HG02884 (cell line): ENCODE measurements at regions not wholly inside any gene's neighbourhood (a gene's known extent, or its start where the extent isn't known, plus 50 kb on each side); places are given as distances from the start of the nearest gene placed in this dataset.

Experiments used
- ATAC-seq: cut with Tn5 transposase; IDR thresholded peaks from one replicate; pipeline ENCODE4 v1.9.1; 2021; ENCODE audit warnings: mild to moderate bottlenecking, moderate library complexity; ENCODE audit not compliant: unreplicated experiment

DNA sequence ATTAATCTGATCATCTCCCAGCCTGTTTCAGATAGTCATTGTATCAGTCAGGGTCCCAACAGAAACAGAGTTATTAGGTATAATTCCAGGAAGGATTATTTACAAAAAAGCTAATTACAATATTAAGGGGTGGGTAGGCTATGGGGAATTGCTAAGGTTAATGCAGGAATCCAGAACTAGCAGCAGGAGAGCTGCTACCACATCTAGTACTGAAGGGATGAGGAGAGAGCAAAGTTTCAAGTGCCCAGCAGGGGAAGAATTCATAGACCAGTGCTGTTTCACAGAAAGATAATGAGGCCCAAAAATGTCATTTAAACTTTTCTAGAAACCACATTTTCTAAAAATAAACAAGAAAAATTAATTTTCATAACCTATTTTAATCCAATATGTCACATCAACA lies 284.2 kb downstream of the HACE1 start:
- no peak for ATAC-seq

DNA sequence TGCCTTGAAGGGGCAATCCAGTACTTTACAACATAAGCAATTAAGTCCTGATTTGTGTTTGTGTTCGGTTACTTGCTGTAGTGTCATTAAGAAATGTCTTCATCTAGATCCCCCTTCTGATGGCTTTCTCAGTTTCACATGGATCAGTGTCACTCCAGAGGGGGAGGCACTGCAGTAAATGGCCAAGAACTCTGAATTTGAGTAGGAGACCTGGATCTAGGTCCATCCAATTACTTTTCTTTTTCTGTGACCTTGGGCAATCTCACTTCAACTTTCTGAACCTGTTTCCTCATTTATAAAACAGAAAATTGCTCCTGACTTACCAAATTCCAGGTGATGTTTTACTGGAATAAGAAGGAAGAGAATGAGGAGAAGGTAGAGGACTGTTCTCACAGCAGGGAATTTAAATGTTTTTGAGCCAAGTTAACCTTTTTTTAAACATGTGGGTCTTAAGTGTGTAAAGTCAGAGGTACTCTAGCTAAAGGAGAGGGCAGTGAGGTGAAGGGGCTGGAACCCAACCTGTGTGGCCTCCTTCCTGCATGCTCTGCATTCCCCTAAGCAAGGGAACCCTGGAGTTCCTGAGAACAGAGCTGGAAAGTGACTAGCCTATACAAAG lies 285.5 kb downstream of the HACE1 start:
- ATAC-seq: no peak

DNA sequence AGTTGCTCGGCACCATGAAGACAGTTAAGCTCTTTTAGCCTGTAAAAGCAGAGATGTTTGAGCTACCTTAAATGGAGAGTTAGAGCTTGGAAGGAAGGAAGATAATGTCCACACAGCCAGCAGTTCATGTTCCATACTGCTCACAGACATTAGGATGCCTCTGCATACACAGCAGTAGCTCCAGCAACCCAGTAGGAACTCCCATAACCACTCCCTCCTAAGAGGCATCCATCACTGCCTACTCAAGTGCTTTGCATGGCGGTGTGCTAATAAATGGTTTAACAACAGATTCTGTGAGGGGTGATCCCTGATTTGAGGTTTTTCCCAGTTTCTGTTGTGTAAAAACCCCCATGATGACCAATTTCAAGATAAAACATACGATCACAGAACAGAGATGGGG lies 286.4 kb downstream of the HACE1 start:
- ATAC-seq: no peak

DNA sequence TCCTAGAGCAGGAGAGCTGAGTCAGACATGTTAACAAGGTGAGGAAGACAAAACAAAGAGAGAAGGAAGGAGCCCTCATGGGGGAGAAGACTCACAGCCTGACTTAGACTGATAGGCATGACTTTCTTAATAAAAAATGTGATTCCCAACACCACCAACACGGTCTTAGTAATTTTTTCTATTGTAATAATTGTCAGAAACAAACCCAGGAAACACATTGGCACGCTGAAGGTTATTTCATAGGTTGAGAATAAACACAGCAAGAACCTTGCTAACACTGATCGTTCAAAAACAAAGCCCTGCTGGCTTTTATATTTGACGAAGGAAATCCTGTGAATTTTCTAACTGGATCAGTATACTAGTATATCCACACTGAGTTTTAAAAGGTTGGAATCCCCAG lies 286.8 kb downstream of the HACE1 start:
- ATAC-seq: no peak

DNA sequence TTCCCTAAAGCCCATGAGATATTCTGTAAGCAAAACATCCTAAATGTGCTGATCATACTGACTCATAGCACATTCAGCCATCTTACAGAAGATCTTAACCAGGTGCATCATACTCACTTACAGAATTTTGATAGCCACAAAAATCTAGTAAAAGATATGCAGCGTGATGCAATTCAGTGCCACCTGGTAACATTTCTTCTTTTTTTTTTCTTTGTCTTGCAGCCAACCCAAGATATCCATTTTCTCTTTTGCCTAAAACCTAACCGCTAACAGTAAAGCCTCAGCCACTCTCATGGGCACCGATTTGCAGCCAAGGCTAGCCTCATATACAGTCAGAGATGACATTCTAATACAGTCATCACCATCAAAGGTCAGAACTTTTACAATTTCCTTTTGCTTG lies 293.3 kb downstream of the HACE1 start:
- no peak for ATAC-seq

DNA sequence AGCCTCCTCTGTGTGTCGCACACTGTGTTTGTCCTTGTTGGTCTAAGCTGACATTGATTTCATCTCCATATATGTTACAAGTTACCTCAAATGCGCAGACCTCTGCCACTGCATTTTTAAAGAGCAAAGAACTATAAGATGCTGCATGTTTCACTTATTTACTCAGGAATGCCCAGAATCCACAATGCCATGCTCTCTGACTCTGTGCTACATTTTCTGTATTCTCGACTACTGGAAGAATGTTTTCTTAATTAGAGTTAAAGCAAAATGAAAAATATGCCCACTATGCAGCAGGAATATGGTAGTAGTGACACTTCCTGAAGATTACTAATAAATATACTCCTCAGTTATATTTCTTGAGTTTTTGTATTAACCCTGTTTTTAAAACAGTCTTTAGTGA lies 296.4 kb downstream of the HACE1 start:
- ATAC-seq: no peak

DNA sequence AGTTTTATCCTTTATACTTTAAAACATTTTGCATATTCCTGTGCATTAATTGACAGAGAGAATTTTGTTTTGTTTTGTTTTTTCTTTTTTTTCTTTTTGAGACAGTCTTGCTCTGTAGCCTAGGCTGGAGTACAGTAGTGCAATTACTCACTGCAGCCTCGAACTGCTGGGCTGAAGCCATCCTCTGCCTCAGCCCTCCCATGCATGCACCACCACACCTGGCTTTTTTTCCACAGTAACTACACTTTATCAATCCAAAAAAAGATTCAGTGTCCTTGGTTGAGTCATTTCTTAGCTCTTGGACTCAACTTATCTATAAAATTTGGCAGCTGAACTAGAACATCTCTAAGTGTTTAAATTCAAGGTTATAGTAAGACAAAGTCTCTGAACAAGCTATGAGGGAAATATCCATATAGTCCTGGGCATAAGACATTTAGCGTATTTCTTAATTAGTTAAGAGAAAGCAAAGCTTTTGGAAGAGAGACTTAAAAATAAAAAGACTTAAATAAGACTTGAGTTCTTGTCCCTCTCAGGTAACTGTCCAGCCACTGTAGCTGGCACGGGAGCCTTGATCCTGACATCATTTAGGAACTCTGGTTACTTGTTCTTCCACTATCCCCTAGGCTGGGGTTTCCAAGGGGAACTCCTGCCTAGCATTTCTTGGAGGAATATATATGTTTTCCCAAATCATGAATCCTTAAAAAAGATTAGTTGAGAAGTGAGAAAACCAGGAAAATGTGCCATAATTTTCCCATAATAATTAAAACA lies 300.1 kb downstream of the HACE1 start:
- ATAC-seq: no peak

DNA sequence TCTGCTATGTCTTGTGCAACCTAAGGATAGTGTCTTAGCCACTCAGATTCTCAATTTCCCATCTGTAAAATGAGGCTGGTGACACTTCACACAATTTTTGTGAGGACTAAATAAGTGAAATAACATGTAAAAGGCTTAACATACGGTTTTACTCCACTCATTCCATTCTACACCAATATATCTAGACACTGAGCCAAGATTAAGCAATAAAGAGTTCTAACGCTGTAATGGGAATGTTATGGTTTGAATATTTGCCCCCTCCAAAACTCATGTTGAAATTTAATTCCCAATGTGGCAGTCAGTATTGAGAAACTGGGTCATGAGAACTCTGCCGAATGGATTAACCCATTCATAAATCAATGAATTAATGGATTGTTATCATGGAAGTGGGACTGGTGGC lies 301.0 kb downstream of the HACE1 start:
- no peak for ATAC-seq

DNA sequence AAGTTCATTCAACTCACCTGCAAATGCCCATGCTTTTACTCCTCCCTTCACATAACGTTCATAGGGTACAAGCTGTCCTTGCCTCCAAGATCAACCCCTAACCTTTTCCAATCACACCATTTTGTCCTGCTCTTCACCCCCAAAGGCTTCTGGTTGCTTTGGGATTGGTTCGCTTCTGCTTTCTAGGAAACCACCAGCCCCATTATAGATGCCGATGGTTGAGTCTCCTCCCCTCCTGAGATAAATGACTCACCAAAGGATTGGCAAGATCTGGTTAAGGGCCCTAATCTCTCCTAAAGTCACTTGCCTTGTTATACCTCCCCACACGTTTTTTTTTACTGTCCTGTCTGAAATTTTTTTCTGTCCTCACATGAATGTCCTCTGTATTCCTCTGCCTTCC lies 311.4 kb downstream of the HACE1 start:
- ATAC-seq: no peak

DNA sequence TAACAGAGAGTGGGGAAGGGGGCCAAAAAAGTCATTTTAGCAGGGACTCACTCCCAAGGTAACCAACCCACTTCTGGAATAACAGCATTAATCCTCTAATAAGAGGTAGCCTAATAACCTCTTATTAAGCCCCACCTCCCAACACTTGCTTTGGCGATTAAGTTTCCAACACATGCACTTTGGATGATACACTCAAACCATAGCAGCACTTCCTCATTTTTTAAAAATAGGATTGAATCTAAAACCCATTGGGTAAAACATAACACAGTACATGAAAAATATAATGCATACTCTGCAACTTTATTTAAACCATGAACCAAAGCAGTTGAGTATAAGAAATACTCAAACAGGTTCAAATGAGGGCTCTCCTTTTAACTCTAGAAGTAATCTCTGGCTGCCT lies 318.3 kb downstream of the HACE1 start:
- ATAC-seq: no peak

DNA sequence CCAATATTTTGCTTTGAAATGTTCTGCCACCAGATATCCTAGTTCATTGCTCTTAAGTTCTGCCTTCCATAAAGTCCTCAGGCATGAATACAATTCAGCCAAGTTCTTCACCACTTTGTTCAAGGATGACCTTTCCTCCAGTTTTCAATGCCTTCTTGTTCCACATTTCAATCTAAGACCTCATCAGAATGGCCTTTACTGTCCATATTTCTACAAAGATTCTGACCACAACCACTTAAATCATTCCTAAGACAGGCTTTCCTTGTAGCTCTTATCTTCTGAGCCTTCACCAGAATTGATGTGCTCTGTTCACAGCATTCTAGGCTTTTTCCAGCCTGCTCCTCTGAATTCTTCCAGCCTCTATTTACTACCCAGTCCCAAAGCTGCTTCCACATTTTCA lies 319.0 kb downstream of the HACE1 start:
- ATAC-seq: no peak

DNA sequence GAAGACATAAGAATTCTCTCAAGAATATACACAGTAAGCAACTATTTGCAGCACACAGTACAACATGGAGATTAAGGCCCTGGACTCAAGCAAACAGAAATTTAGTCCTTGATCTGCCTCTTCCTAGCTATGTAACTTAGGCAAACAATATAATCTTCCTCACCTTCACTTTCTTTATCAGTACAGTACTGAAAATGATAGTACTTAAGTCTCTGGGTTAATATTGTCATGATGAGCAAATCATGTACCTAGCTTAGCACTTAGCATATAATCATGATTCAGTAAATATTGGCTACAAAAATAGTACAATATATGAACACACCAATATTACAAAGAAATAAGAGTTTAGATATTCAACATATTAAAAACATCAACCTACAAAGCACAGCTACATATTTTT lies 320.5 kb downstream of the HACE1 start:
- ATAC-seq: no peak

DNA sequence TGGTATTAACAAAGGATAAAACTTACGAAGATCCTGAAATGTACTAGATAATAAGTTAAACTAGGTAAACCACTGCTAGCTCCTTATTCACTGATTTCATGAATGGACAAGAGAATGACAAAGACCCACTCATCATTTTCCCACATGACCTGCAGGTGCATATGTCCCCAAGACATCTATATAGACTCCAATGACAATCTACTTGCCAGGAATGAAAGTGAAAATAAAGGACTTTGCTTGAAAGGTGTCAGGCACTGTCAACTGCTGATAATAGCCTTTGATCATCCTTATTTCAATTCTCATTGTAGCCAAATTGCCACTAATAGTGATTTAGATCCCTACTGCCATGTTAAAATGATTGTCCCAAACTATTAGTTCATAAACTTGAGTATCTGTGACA lies 321.8 kb downstream of the HACE1 start:
- no peak for ATAC-seq

DNA sequence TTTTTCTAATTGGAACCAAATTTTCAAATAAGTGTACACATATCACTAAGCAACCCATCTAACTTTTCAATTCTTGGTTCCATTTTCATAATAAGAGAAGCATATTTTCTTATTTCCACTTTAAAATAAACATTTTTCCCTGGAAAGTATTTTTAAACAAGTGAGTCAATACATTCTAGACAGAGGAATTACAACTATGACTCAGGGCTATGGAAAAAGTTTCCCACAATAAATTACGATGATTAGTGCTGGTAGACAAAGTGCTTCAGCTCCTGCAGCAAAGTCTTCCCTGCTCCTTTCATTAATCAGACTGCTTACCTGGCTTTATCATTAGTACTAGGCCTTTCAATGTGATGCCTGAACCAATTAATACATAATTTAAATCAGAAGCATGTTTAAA lies 322.5 kb downstream of the HACE1 start:
- no peak for ATAC-seq

DNA sequence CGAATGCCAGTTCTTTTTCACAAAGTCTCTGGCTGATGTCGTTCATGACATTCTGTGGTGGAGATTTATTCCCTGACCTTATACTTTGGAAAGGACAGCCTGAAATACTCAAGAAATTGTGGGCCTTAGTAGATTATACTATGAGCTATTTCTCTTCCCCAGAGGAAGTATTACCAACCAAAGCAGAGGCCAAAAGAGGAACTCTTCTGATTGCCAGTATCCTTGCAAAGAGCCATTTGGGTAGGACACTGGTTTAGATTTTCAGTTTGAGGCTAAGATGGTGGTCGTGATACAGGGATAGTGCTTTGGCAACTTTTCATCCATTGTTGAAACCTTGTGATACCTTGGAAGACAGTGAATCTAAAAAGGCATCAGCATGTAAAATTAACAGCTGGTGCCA lies 327.3 kb downstream of the HACE1 start:
- no peak for ATAC-seq

DNA sequence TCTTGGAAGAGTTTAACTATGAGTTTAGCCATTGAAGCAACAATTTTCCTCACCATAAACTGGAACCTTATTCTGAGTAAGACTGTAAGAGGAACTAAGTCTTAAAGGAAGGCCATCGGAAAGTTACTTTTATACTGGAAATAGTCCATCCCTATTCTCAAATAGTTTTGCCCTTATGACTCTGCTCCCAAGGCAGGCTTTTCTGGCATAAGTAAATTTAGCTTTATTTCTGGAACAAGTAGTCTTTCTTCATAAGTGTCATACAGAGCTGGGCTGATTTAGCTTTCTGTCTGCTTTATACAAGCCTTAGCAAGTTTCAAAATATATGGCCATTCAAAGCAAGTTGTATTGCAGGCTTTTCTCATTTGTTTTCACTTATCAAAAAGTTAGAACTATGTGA lies 328.1 kb downstream of the HACE1 start:
- ATAC-seq: no peak

DNA sequence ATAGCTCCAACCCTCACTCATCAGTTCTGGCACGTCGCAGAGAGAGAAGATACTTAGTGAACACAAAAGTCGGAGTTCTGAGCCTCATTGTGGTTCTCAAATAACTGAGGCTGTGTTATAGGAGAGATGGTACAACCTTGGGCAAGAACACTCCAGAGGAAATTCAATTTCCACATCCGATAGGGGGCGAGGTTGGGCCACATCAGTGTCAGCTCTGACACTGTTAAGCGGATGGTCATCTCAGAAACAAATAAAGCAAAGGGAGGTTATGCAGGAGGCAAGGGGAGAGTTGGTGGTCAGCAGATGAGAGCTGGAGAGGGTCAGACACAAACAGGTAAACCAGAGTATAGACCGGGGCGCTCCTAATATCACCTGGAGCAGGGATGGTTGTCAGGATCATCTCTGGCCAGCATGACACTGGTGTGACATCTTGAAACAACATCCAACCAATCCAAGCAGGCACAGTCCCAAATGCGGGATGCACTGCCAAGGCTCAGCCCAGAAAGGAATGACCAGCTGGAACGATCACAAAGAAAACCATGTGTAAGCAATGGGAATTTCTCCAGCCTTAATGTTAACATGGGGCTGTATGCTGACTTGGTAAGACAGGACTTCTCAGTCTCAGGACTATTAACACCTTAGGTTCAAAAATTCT lies 331.8 kb downstream of the HACE1 start:
- no peak for ATAC-seq

DNA sequence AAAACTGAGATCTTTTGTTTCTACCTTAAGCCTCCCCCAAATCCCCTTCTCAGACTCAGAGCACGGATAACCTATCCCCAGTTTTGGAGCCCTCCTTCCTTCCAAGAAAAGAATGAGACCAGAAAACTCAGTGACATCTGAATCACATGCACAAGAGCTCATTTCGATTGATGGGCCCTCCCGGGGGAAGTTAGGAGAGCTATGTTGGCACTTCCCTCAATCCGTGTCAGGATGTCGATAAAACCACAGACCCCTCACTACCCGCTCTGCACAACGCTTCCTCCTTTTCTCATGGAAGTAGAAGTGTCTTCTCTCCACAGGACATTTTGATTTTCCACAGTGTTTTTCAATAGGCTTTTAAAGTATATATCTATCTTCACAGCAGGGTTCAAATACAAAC lies 332.4 kb downstream of the HACE1 start:
- ATAC-seq: no peak

DNA sequence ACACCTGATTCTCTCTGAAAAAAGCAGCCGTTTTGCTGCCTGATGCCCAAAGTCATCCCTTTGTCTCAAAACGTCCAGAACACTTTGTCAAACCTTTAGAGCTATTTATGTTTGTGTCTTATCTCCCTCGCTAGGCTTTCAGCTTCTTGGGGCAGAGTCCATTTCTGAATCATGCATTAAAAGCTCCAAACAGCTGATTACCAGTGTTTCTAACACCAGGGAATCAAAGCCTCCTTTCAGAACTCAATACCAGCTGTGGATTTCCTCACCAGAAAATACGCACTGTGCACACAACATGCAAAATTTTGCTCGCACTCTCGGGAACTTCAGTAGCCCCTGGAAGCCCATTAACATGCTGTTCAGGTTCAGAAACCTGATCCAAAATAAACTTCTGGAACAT lies 333.3 kb downstream of the HACE1 start:
- no peak for ATAC-seq

DNA sequence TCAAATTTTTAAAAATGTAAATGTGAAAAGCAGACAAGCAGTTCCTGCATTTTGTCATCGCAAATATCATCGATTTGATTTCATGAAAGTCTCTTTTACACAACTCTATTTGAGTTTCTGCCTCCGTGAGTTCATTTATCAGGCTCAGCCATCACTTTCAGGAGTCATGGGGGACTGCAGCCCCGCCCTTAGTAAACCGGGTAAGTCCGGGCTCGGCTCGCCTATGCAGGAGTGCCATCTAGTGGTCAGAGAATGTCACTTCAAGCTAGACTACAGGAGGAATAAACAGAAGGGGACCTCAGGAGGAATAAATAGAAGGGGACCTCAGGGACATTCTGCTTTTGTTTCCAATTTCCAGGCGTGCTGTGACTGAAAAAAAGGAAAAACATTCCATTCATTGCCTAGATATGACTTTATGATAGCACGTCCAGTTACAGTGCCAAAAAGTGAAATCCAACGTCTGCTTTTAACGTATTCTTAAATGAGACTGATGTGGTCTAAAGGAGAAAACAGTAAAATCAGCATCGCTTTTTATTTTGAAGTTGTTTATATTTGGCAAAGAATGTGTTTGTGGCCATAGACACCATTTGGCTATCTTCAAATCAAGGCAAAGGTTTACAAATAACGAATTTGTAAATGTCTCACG lies 333.9 kb downstream of the HACE1 start:
- peak; percentile 99 for ATAC-seq

DNA sequence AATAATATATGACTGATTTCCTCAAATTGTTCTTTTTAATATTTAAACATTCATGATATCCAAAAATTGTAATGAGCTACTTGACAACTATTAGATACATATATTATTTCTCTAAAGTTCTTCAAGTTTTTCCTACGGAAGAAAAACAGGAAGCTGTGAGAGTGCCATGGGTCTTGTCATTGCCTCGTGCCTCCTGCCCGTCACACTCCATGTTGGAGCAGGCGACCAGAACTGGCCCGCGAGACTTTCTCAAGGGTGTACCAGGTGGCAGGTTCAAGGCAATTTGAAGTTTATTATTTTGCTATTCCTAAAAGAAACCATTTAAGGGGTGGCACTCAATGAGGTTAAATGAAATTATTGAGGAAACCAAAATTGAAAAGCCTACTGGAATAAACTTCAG lies 337.2 kb downstream of the HACE1 start:
- ATAC-seq: no peak

DNA sequence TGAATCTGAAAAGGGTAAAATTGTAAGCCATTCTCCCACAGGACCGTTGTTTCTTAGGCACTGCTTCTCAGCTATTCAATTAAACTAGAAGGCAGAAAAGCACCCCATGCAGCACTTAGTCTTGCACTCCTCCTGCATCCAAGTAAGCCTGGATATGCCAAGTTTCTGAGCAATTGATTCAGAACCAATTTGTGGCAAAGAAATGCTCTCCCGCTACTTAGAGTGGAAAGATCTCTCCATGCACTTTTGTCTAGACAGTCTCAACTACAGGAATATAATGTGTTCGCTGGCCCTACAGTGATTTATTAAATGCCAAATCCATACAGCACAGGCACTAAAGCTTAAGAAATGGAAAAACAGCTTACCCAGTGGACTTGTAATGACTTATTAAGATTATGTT lies 338.5 kb downstream of the HACE1 start:
- ATAC-seq: no peak
